Muscle of leg (tissue), 3 donors: ENCODE measurements at regions not wholly inside any gene's neighbourhood (a gene's known extent, or its start where the extent isn't known, plus 50 kb on each side); places are given as distances from the start of the nearest gene placed in this dataset.
A peak's percentile ranks its signal among the peaks of the same experiment; 100 is the strongest.

Experiments
- DNase-seq: peaks from one replicate; pipeline ENCODE4 v3.0.0; 2013
- H3K27ac ChIP-seq: one replicate; pipeline ENCODE4 v1.5.1; 2013; ENCODE audit warnings: mild to moderate bottlenecking, low read length, control low read depth
- H3K27me3 ChIP-seq: one replicate; pipeline ENCODE4 v1.6.1; 2013; ENCODE audit warnings: low read length; ENCODE audit not compliant: control insufficient read depth, insufficient read depth
- H3K36me3 ChIP-seq: one replicate; pipeline ENCODE4 v1.6.1; 2013; ENCODE audit warnings: low read length; ENCODE audit not compliant: control insufficient read depth, insufficient read depth
- H3K4me1 ChIP-seq: one replicate; pipeline ENCODE4 v1.6.1; 2013; ENCODE audit warnings: low read length; ENCODE audit not compliant: control insufficient read depth, insufficient read depth
- H3K4me3 ChIP-seq: one replicate; pipeline ENCODE4 v1.5.1; 2013; ENCODE audit warnings: low read length, control low read depth
- H3K9me3 ChIP-seq: replicated peaks from 2 replicates; pipeline ENCODE4 v1.6.1; 2013; ENCODE audit warnings: low read depth, low read length; ENCODE audit not compliant: control insufficient read depth
- WGBS: methylation state at CpG from one replicate; pipeline ENCODE4 v1.1.5; 2013; ENCODE audit warnings: missing lambda C conversion rate; ENCODE audit not compliant: insufficient coverage; 5-methylcytosine and 5-hydroxymethylcytosine counted together

- Histone ChIP-seq H3K27me3 (no peaks in the 10 kb centered on the region), H3K4me3 (no peak overlapping the region), H3K9me3 (no peaks in the 10 kb centered on the region), H3K36me3 (no peaks in the 10 kb centered on the region), H3K4me1 (peaks cover 2% of the 10 kb centered on the region), H3K27ac (no peak overlapping the region)
- 100% methylated on average over 2 of the region's 5 CpGs for WGBS
- no peak for DNase-seq
These were observed 164.0 kb upstream of the NRP1 start for GRCh38 chr10:33498391-33498891.

GRCh38 chr10:33497338-33497737 is 162.9 kb upstream of the NRP1 start:
- Histone ChIP-seq H3K9me3 (no peaks in the 10 kb centered on the region), H3K4me1 (peaks cover 4% of the 10 kb centered on the region), H3K27me3 (no peaks in the 10 kb centered on the region), H3K36me3 (no peaks in the 10 kb centered on the region), H3K4me3 (no peak overlapping the region), H3K27ac (no peak overlapping the region)
- peak; percentile 35 for DNase-seq
- WGBS = no CpG with 5 or more reads among the region's 3 CpGs

GRCh38 chr10:33496096-33496495 is 161.6 kb upstream of the NRP1 start:
- no peaks in the 10 kb centered on the region for H3K27me3 ChIP-seq
- H3K4me1 ChIP-seq = peaks cover 5% of the 10 kb centered on the region
- no peak for DNase-seq
- no CpG with 5 or more reads among the region's 4 CpGs for WGBS
- H3K27ac ChIP-seq = no peak overlapping the region
- no peaks in the 10 kb centered on the region for H3K36me3 ChIP-seq
- no peak overlapping the region for H3K4me3 ChIP-seq
- H3K9me3 ChIP-seq = no peaks in the 10 kb centered on the region

DNA sequence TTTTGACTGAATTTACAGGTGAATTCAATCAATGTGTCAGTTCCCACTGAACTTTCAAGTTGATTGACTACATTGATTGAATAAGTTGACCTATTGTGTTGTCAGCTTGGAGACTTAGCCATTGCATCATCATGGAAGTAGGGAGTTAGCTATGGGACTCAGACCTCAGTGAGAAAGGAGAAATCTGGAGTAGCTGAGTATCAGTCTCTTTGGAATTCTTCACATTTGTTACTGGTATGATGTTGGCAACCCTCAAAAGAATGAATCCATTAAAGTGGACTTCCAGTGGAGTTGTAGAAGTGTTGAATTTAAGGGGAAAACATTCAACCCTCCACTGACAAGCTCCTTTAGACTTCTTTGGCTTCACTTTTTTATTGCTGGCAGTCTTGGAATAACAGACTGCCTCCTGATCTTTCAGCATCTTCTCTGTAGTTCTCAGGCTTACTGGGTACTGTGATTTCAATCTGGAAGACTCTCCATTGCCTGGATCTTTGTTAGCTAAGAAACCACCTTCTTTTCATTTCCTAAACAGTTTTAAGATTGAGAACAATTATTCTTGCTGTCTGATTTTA is 160.3 kb upstream of the NRP1 start:
- H3K27ac ChIP-seq = no peak overlapping the region
- DNase-seq = no peak

DNA sequence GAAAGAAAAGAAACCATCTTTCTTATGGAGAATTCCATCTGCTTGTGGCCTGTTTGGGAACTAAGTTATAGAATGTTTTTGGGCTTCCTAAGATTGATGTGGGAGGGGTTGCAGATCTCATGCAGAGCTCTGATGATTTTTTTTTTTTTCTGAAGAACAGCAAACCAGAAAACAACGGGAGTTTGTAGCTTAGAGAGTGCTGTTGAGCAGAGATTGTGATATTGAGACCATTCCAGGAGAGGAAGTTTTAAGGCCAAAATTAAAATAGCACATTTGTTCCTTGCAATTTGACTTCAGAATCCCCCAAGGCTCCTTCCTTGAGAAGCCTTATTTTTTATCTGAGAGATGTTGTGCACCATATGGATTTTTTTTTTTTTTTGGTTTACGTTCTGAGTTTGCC is 159.5 kb upstream of the NRP1 start:
- DNase-seq = peak; percentile 92
- peaks cover 9% of the 10 kb centered on the region for H3K4me1 ChIP-seq

More for the DNA sequence above, 160.3 kb upstream of the NRP1 start:
- H3K4me1 ChIP-seq = peaks cover 7% of the 10 kb centered on the region
- no peaks in the 10 kb centered on the region for H3K27me3 ChIP-seq
- no peaks in the 10 kb centered on the region for H3K36me3 ChIP-seq
- H3K4me3 ChIP-seq = no peak overlapping the region
- no peaks in the 10 kb centered on the region for H3K9me3 ChIP-seq

GRCh38 chr10:33493497-33493896 is 159.0 kb upstream of the NRP1 start:
- H3K9me3 ChIP-seq = no peaks in the 10 kb centered on the region
- H3K27ac ChIP-seq = peak overlapping the region; percentile 32
- no peaks in the 10 kb centered on the region for H3K27me3 ChIP-seq
- no peaks in the 10 kb centered on the region for H3K36me3 ChIP-seq
- DNase-seq = no peak
- no CpG with 5 or more reads among the region's 3 CpGs for WGBS
- H3K4me3 ChIP-seq = no peak overlapping the region
- H3K4me1 ChIP-seq = peaks cover 9% of the 10 kb centered on the region

More for the DNA sequence above, 159.5 kb upstream of the NRP1 start:
- no CpG with 5 or more reads among the region's 2 CpGs for WGBS
- Histone ChIP-seq H3K9me3 (no peaks in the 10 kb centered on the region), H3K36me3 (no peaks in the 10 kb centered on the region), H3K27ac (peak overlapping the region; percentile 32), H3K4me3 (no peak overlapping the region), H3K27me3 (no peaks in the 10 kb centered on the region)

DNA sequence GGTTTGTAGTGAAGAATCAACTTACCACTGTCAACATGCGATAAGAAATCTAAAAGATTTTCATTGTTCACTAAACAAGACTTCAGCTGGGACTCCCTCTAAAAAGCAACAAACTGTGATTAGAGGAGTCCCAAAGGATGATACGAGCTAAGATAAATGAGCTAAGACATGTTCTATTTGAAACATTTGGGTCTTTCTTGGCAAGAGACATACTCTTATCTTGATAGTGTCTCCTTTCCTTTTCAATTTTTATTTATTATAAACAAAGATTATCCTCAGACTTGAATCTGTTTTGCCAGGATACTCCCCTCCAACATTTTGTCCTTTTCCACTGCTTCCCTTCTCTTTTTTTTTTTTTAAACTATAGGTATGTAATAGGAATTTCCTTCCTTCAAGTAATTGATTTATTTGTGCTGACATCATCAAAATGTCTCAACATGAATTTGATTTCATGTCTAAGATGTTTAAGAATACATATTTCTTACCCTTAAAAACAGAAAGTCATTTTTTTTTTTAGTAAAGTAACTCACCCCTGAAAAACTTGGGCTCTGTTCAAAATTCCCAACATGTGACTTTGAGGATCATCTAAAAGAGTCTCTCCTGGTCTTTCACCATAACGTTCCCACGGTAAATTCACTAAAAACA is 158.4 kb upstream of the NRP1 start:
- H3K4me1 ChIP-seq = peaks cover 9% of the 10 kb centered on the region
- no peak overlapping the region for H3K27ac ChIP-seq
- peak; percentile 57 for DNase-seq
- no peak overlapping the region for H3K4me3 ChIP-seq
- H3K27me3 ChIP-seq = no peaks in the 10 kb centered on the region
- no peaks in the 10 kb centered on the region for H3K36me3 ChIP-seq
- WGBS = no CpG with 5 or more reads among the region's 4 CpGs
- H3K9me3 ChIP-seq = no peaks in the 10 kb centered on the region

DNA sequence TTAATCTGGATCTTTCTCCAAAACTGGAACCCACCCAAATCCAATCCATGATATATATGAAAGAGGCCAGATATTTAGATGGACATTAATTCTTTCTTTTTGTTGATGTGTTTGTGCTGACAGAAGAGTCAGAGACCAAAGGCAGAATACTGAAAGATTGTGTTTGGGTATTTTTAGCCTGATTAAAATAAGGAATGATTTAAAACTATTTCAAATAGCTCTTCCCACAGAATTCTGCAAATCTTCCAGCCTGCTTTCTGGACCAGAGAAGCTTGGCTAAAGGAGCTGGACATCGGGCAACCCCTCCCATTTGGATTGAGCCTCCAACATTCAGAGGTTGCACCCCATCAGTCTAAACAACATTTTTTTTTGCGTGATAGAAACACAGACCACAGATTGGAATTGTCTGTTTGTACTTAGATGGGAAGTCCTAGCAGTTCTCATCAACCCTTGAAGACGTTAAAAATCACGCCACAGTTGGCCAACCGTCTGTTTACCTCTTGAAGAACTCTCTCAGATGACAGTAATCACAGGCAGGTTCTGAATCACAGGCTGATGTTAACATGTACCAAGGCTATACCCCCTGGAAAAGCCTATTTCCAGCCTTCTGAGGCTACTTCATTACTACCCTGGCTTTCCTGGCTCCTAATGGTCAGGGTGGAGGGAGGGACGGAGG is 155.2 kb upstream of the NRP1 start:
- peaks cover 13% of the 10 kb centered on the region for H3K4me1 ChIP-seq
- DNase-seq = peak; percentile 88
- H3K27ac ChIP-seq = peak overlapping the region; percentile 16
- no peaks in the 10 kb centered on the region for H3K27me3 ChIP-seq
- no CpG with 5 or more reads among the region's 6 CpGs for WGBS
- no peaks in the 10 kb centered on the region for H3K36me3 ChIP-seq
- no peak overlapping the region for H3K4me3 ChIP-seq
- no peaks in the 10 kb centered on the region for H3K9me3 ChIP-seq

- peaks cover 16% of the 10 kb centered on the region for H3K4me1 ChIP-seq
- no peaks in the 10 kb centered on the region for H3K27me3 ChIP-seq
- DNase-seq = peak; percentile 63
- no peaks in the 10 kb centered on the region for H3K36me3 ChIP-seq
- no peak overlapping the region for H3K4me3 ChIP-seq
- H3K9me3 ChIP-seq = no peaks in the 10 kb centered on the region
- H3K27ac ChIP-seq = no peak overlapping the region
- WGBS = no CpG with 5 or more reads among the region's 4 CpGs
These were observed 152.7 kb upstream of the NRP1 start for GRCh38 chr10:33487014-33487776.

DNA sequence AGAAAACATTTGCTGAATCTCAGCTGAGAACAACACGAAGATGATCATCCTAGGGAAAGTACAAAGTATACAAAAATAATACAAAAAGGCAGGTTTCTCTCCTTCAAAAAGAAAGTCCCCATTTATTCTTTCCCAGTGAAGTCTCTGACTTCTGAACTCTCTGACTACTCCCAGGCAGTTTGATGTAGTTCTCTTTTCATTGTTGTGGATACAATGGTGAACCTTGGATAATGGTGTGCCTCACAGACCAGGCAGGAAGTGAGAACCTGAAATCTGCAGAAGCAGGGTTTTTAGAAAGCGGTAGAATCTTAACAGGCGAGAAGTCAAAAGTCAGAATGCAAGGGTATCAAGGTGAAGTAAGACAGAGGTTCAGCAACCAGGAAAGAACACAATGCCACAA is 150.8 kb upstream of the NRP1 start:
- 100% methylated on average over 2 of the region's 3 CpGs for WGBS
- Histone ChIP-seq H3K36me3 (no peaks in the 10 kb centered on the region), H3K4me1 (peaks cover 16% of the 10 kb centered on the region), H3K4me3 (no peak overlapping the region), H3K27me3 (no peaks in the 10 kb centered on the region), H3K27ac (peak overlapping the region; percentile 45), H3K9me3 (no peaks in the 10 kb centered on the region)
- DNase-seq = no peak
